Kasumi-1 (cell line): ENCODE measurements at regions not wholly inside any gene's neighbourhood (a gene's known extent, or its start where the extent isn't known, plus 50 kb on each side); places are given as distances from the start of the nearest gene placed in this dataset.

Source experiments
- DNase-seq, 2 experiments: peaks; one replicate each; lab custom pipeline; 2025; lab: John Stamatoyannopoulos, UW

GRCh38 chr17:74049967-74050458 lies 153.5 kb upstream of the RPL38 start:
- DNase-seq: no peak

- no peak for DNase-seq
Measured at GRCh38 chr17:74051348-74051747, 152.1 kb upstream of the RPL38 start.

GRCh38 chr17:74052993-74053711 lies 150.3 kb upstream of the RPL38 start:
- no peak for DNase-seq

DNA sequence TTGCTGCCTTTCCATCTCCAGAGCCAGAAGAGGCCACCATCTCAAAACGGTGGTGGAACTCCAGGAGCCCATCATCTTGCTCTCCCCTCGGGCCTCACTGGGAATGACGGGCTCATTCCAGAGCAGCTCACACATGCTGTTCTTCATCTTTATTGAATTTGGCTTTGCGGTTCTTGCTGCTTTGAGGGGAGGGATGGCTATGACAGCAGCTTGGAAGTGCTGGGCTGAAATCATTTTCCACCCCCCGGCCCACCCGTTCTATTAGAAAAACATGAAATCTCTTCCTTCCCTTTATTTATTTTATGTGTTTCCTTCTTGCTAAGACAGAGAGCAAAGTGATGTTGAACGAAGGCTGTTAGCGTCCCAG lies 149.8 kb upstream of the RPL38 start:
- DNase-seq: no peak

DNA sequence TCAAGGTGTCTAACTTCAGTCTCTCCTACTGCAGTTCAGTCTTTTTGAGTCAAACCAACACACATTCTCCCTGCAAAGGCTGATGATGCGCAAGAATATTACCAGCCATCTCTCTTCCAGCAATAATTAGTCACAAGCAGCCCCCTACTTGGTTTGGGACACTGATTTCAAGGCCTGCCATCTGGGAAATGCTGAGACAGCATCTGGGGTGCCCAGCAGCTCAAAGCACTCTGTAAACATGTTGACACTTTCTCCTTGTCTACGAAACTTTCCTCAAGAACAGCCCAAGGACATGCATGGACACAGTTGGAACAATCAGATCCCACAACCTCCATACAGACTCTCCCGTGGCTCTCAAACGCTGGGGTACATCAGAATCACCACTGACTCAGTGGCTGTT lies 149.2 kb upstream of the RPL38 start:
- DNase-seq: no peak

GRCh38 chr17:74055508-74056160 lies 147.8 kb upstream of the RPL38 start:
- DNase-seq: no peak

GRCh38 chr17:74059479-74060240 lies 143.8 kb upstream of the RPL38 start:
- DNase-seq: no peak

GRCh38 chr17:74061758-74062157 lies 141.7 kb upstream of the RPL38 start:
- DNase-seq: no peak

GRCh38 chr17:74062234-74062633 lies 141.2 kb upstream of the RPL38 start:
- no peak for DNase-seq

DNA sequence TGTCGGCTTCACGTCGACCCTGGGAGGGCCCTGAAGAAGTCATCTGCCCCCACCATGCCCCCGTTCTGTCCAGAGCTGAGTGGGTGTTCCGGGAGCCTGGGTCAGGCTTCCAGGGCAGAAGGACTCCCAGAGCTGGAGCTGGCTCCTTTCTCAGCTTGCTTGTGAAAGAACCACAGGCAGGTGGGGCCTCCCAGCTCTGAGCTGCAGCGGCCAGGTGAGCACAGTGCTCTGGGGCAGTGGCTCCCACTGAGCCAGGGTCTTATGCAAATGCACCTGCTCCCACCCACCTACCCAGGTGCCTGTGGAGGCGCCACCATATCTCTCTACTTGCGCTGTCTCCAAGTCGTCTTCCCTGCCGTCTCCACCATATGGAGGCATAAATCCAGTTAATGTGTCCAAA lies 140.0 kb upstream of the RPL38 start:
- no peak for DNase-seq

DNA sequence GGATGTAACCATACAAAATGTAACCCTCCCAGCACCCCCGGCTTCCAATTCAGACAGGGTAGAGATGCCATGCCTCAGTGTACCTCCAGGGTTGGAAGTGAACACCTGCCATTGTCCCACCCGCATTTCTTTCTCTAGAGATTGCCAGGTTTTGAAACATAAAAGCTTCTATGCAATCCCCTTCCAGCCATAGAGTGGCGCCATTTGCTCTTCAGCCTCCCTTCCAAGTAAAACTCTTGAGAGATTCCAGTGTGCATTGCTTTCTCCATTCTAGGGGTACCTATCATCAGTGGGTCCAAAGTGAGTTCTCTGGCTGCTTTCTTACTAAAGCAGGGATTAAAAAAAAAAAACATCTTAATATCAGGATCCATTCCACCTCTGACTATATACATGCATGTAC lies 133.1 kb upstream of the RPL38 start:
- no peak for DNase-seq

GRCh38 chr17:74070998-74071679 lies 132.3 kb upstream of the RPL38 start:
- no peak for DNase-seq

- no peak for DNase-seq
Measured at GRCh38 chr17:74072340-74072739, 131.1 kb upstream of the RPL38 start.

DNA sequence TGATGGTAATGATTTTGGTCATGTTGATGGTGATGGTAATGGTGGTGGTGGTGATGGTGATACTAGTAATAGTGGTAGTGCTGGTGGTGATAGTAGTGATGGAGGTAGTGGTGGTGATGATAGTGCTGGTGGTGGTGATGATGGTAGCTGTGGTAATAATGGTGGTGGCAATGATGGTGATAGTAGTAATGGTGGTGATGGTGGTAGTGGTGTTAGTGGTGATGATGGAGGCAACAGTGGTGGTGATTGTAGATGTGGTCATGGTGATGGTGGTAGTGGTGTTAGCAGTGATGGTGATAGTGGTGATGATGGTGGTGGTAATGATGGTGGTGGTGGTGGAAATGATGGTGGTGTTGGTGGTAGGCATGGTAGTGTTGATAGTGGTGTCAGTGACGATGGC lies 127.0 kb upstream of the RPL38 start:
- no peak for DNase-seq

DNA sequence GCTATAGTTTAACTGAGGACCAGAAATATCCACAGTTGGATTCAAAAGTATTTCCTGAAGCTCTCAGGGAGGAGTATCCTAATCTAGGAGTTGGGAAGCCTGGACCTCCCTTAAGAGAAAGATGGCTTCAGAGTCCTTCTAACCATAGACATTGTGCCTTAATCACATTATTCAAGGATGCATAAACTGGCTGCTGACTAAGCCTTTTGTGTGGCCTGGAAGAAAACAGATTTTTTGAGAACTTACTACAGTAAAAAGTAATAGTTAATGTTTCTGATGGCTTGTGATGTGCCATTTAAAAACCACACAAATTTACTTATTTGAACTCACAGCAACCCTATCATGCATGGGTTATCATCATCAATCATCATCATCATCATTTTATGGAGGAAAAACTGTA lies 126.2 kb upstream of the RPL38 start:
- DNase-seq: no peak

DNA sequence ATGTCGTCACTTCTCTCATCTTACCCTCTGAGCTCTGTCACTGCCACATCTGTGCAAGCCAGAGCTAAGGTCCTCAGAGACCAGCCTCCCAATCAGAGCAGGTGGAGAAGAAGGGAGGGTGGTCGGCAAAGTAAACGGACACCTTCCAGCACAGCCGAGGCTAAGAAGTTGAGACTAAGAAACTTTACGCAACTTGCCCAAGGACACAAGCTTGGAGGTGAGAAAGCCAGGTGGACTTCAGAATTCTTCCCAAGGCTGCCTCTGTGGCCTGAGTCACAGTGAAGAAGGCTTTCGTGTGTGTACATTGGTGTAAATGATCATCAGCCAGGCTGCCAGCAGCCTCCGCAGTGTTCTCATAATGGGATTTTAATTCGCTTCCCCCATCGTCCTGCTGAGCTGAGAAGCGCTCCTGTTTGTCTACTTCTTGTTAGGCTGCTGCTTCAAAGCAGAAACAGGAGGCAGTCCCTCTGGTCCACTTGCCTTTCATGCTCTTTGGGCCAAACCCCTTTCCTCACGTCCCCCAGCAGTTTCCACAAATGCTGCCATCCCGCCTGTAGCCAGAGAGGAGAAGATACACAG lies 125.0 kb upstream of the RPL38 start:
- no peak for DNase-seq

GRCh38 chr17:74079537-74080300 lies 123.8 kb upstream of the RPL38 start:
- DNase-seq: no peak

GRCh38 chr17:74080656-74081582 lies 122.6 kb upstream of the RPL38 start:
- no peak for DNase-seq

GRCh38 chr17:74082886-74083285 lies 120.6 kb upstream of the RPL38 start:
- no peak for DNase-seq

GRCh38 chr17:74083321-74083720 lies 120.2 kb upstream of the RPL38 start:
- DNase-seq: no peak
